Fibroblast of mammary gland (primary cell): ENCODE measurements at regions not wholly inside any gene's neighbourhood (a gene's known extent, or its start where the extent isn't known, plus 50 kb on each side); places are given as distances from the start of the nearest gene placed in this dataset.

Source experiments
- DNase-seq: peaks from one replicate; pipeline ENCODE4 v3.0.0-alpha.2; 2010; ENCODE audit warnings: low read depth
- H3K4me3 ChIP-seq: 2 replicates; pipeline ENCODE4 v1.5.1; 2011; ENCODE audit warnings: low read depth, mild to moderate bottlenecking, low read length, moderate library complexity; ENCODE audit not compliant: control insufficient read depth
- CTCF ChIP-seq: conservative IDR thresholded peaks from 2 replicates; pipeline ENCODE4 v1.5.1; 2011; ENCODE audit warnings: low read depth, low read length, inconsistent platforms; ENCODE audit not compliant: control insufficient read depth, insufficient read depth

- H3K4me3 ChIP-seq, result no peak overlapping the region
- no peak for TF ChIP-seq CTCF
- DNase-seq, result no peak
Observed at GRCh38 chr15:89035658-89036057, 52.6 kb upstream of the ABHD2 start.

GRCh38 chr15:89038146-89038545 is 50.1 kb upstream of the ABHD2 start:
- H3K4me3 ChIP-seq, result no peak overlapping the region
- TF ChIP-seq CTCF, result no peak
- no peak for DNase-seq
